ENCODE measurements at regions not wholly inside any gene's neighbourhood (a gene's known extent, or its start where the extent isn't known, plus 50 kb on each side); places are given as distances from the start of the nearest gene placed in this dataset.
"Not testable (repeated sequence)": the region's sequence is repeated elsewhere in the genome, so short reads cannot be mapped to it uniquely, and the experiment has no call there.

DNA sequence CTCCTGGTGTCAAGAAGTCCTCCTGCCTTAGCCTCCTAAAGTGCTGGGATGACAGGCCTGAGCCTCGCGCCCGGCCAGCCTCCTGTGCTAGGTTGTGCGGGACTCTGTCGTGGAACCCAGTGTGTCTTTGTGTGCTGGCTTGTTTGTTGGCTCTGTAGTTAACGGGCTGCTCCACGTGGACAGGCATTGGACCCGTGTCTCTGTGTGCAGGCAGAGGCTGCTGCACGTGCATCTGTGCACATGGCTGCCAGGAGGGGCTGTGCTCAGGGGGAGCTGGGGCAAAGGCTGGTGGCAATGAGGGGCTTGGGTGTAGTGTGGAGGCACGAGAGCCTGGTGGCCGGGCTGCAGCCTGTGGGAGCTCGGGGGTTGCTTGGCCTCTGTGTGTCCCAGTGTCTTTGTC, 121.3 kb upstream of the ALDH3B2 start:
- Histone ChIP-seq H3K27me3 (ENCODE audit: insufficient read depth, low read length) (no peaks in the 10 kb centered on the region), H3K4me2 (ENCODE audit: low read length) (no peak overlapping the region), H2AFZ (ENCODE audit: low read depth, low read length, poor library complexity, severe bottlenecking) (no peak overlapping the region), H3K9me2 (ENCODE audit: insufficient read depth) (no peaks in the 10 kb centered on the region), H3K4me1 (ENCODE audit: control insufficient read depth in 1 of 2, insufficient read depth in 2 of 2, low read length in 2 of 2) (no peaks in the 10 kb centered on the region), H3K36me3 (ENCODE audit: control insufficient read depth in 1 of 2, insufficient read depth in 2 of 2, low read length in 2 of 2) (no peaks in the 10 kb centered on the region), H3K27ac (ENCODE audit: low read depth, low read length) (no peak overlapping the region), H3K9ac (ENCODE audit: low read length) (no peak overlapping the region), H3K4me3 (replicated peaks in 1 of 2; ENCODE audit: low read depth in 1 of 2, low read length in 2 of 2) (no peak overlapping the region), H4K20me1 (ENCODE audit: insufficient read depth) (no peaks in the 10 kb centered on the region), H3K79me2 (ENCODE audit: insufficient read depth, low read length) (no peaks in the 10 kb centered on the region), H3K9me3 (ENCODE audit: control insufficient read depth in 1 of 2, insufficient read depth in 1 of 2, low read depth in 1 of 2, low read length in 2 of 2) (no peaks in the 10 kb centered on the region)
- intact Hi-C loops (cut with micrococcal nuclease), result no loop called here
- ChIA-PET POLR2A (no interaction called here), CTCF (no interaction called here), RAD21 (ENCODE audit: low non-redundant PET in 1 of 2, low total read pairs in 2 of 2, uncharacterized antibody in 2 of 2, unreplicated experiment in 2 of 2) (no interaction called here)
- TF ChIP-seq ELF1 (IDR thresholded peaks at IDR 0.05; ENCODE audit: borderline replicate concordance, low read depth) (no peak), SIN3A (IDR thresholded peaks at IDR 0.05; ENCODE audit: low read depth) (no peak), FOSL1 (IDR thresholded peaks at IDR 0.05; ENCODE audit: low read depth) (no peak), CEBPB (IDR thresholded peaks at IDR 0.05; ENCODE audit: low read depth) (no peak), TCF7L2 (IDR thresholded peaks at IDR 0.05; ENCODE audit: borderline replicate concordance, extremely low read depth, insufficient read depth, insufficient read length) (no peak), RAD21 (IDR thresholded peaks at IDR 0.05; ENCODE audit: low read depth) (no peak), SRF (IDR thresholded peaks at IDR 0.05; ENCODE audit: low read depth) (no peak)
- TF ChIP-seq, protein P1, sequence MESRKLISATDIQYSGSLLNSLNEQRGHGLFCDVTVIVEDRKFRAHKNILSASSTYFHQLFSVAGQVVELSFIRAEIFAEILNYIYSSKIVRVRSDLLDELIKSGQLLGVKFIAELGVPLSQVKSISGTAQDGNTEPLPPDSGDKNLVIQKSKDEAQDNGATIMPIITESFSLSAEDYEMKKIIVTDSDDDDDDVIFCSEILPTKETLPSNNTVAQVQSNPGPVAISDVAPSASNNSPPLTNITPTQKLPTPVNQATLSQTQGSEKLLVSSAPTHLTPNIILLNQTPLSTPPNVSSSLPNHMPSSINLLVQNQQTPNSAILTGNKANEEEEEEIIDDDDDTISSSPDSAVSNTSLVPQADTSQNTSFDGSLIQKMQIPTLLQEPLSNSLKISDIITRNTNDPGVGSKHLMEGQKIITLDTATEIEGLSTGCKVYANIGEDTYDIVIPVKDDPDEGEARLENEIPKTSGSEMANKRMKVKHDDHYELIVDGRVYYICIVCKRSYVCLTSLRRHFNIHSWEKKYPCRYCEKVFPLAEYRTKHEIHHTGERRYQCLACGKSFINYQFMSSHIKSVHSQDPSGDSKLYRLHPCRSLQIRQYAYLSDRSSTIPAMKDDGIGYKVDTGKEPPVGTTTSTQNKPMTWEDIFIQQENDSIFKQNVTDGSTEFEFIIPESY (IDR thresholded peaks at IDR 0.05; ENCODE audit: extremely low read depth, insufficient replicate concordance, low read length), result no peak
- no peak for ATAC-seq
- BruUV-seq (replicated peaks), result no TSS peak
- no peak for DNase-seq (ENCODE audit: low read depth, low spot score)

DNA sequence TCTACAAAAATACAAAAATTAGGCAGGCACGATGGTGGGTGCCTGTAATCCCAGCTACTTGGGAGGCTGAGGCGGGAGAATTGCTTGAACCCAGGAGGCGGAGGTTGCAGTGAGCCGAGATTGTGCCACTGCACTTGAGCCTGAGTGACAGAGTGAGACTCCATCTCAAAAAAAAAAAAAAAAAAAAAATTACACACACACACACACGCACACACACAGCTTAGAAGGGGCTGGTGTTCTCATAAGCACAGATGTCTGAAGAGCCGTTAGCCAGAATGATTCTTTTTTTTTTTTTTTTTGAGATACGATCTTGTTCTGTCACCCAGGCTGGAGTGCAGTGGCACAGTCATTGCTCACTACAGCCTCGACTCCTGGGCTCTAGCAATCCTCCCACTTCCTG, 119.3 kb upstream of the ALDH3B2 start:
- CTCF ChIA-PET; POLR2A ChIA-PET; H3K27ac ChIP-seq (ENCODE audit: low read depth, low read length); RAD21 ChIA-PET (ENCODE audit: low non-redundant PET in 1 of 2, low total read pairs in 2 of 2, uncharacterized antibody in 2 of 2, unreplicated experiment in 2 of 2); H3K9me3 ChIP-seq (ENCODE audit: control insufficient read depth in 1 of 2, insufficient read depth in 1 of 2, low read depth in 1 of 2, low read length in 2 of 2); intact Hi-C loops (cut with micrococcal nuclease); H3K4me3 ChIP-seq (replicated peaks in 1 of 2; ENCODE audit: low read depth in 1 of 2, low read length in 2 of 2); DNase-seq (ENCODE audit: low read depth, low spot score); H3K27me3 ChIP-seq (ENCODE audit: insufficient read depth, low read length); H3K4me1 ChIP-seq (ENCODE audit: control insufficient read depth in 1 of 2, insufficient read depth in 2 of 2, low read length in 2 of 2); BruUV-seq (replicated peaks); H3K36me3 ChIP-seq (ENCODE audit: control insufficient read depth in 1 of 2, insufficient read depth in 2 of 2, low read length in 2 of 2); H3K9me2 ChIP-seq (ENCODE audit: insufficient read depth); H3K4me2 ChIP-seq (ENCODE audit: low read length); H3K79me2 ChIP-seq (ENCODE audit: insufficient read depth, low read length); H3K9ac ChIP-seq (ENCODE audit: low read length); H2AFZ ChIP-seq (ENCODE audit: low read depth, low read length, poor library complexity, severe bottlenecking); H4K20me1 ChIP-seq (ENCODE audit: insufficient read depth); ATAC-seq: not testable (repeated sequence)

Measured in HCT116 (cell line).